Effector CD8-positive, alpha-beta T cell (primary cell): ENCODE measurements at regions not wholly inside any gene's neighbourhood (a gene's known extent, or its start where the extent isn't known, plus 50 kb on each side); places are given as distances from the start of the nearest gene placed in this dataset.

Experiments used
- DNase-seq: peaks from one replicate; lab custom pipeline; 2025; lab: John Stamatoyannopoulos, UW

- no peak for DNase-seq
Observed at GRCh38 chr2:41985573-41986095, 62.2 kb upstream of the PKDCC start.

- DNase-seq = no peak
Observed at GRCh38 chr2:41989501-41990180, 58.2 kb upstream of the PKDCC start.

GRCh38 chr2:41990245-41990644, 57.6 kb upstream of the PKDCC start:
- no peak for DNase-seq

- no peak for DNase-seq
Observed at GRCh38 chr2:41990688-41991087, 57.1 kb upstream of the PKDCC start.

GRCh38 chr2:41992056-41992642, 55.7 kb upstream of the PKDCC start:
- DNase-seq = no peak

- DNase-seq = no peak
Observed at GRCh38 chr2:41992671-41993434, 55.0 kb upstream of the PKDCC start.

- no peak for DNase-seq
Observed at GRCh38 chr2:41993435-41993925, 54.3 kb upstream of the PKDCC start.

GRCh38 chr2:41994233-41994637, 53.6 kb upstream of the PKDCC start:
- DNase-seq = no peak

GRCh38 chr2:41994661-41995060, 53.2 kb upstream of the PKDCC start:
- DNase-seq = no peak

GRCh38 chr2:41997561-41997960, 50.3 kb upstream of the PKDCC start:
- no peak for DNase-seq
